Mesodermal cell (in vitro differentiated cells): ENCODE measurements at regions not wholly inside any gene's neighbourhood (a gene's known extent, or its start where the extent isn't known, plus 50 kb on each side); places are given as distances from the start of the nearest gene placed in this dataset.
"Not testable (repeated sequence)": the region's sequence is repeated elsewhere in the genome, so short reads cannot be mapped to it uniquely, and the experiment has no call there.

ENCODE experiments used
- H3K27ac ChIP-seq: 2 replicates; pipeline ENCODE4 v1.7.0; 2013; ENCODE audit warnings: mild to moderate bottlenecking, low read depth, low read length, moderate library complexity; ENCODE audit not compliant: severe bottlenecking
- H3K36me3 ChIP-seq: 2 replicates; pipeline ENCODE4 v1.7.1; 2013; ENCODE audit warnings: mild to moderate bottlenecking, low read length, moderate library complexity; ENCODE audit not compliant: control insufficient read depth, insufficient read depth
- H3K4me1 ChIP-seq: one replicate; pipeline ENCODE4 v1.7.1; 2013; ENCODE audit warnings: mild to moderate bottlenecking, low read length; ENCODE audit not compliant: insufficient read depth, control insufficient read depth, poor library complexity, severe bottlenecking
- H3K4me3 ChIP-seq: 2 replicates; pipeline ENCODE4 v1.7.0; 2013; ENCODE audit warnings: low read length, control low read depth, mild to moderate bottlenecking; ENCODE audit not compliant: insufficient read depth, poor library complexity, severe bottlenecking; ENCODE audit errors: extremely low read depth
- H3K9me3 ChIP-seq: 2 replicates; pipeline ENCODE4 v1.7.1; 2013; ENCODE audit warnings: mild to moderate bottlenecking, low read length, moderate library complexity; ENCODE audit not compliant: control insufficient read depth
- WGBS, 2 experiments: methylation state at CpG; one replicate each; pipeline ENCODE4 v1.1.5; 2013; ENCODE audit warnings: missing lambda C conversion rate in 2 of 2; ENCODE audit not compliant: insufficient coverage in 2 of 2; 5-methylcytosine and 5-hydroxymethylcytosine counted together

DNA sequence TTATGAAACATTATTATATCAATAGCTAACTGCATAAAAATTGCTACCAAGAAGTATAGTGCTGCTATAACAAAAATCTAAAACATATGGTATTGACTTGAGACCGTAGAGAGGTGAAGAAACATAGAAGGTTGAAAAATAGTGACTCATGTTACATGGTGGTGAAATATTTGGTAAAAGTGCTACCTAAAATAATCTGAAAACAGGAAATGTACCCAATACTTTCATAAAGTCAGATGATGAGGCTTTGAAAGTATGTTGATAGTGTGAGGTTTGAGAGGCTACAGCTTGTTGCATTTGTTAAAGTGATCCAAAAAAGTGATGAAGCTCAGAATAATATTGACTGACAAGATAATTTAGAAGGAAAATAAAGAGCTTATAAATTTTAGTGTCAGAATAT is 718.7 kb upstream of the SLC8A1 start:
- H3K4me1 ChIP-seq: no peaks in the 10 kb centered on the region
- H3K36me3 ChIP-seq: no peaks in the 10 kb centered on the region
- H3K9me3 ChIP-seq: no peaks in the 10 kb centered on the region
- no CpG with 5 or more reads among the region's 1 CpG for WGBS, 2 experiments
- no peak overlapping the region for H3K4me3 ChIP-seq
- H3K27ac ChIP-seq: no peak overlapping the region

DNA sequence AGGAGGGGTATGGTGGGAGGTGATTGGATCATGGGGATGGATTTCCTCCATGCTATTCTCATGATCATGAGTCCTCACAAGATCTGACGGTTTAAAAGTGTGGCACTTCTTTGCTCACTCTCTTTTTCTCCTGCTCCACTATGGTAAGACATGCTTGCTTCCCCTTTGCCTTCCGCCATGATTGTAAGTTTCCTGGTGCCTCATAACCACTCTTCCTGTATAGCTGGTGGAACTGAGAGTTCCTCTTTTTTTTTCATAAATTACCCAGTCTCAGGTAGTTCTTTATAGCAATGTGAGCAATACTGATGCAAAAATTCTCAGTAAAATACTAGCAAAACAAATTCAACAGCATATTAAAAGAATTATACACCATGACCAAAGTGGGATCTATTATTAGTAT is 728.5 kb upstream of the SLC8A1 start:
- no peaks in the 10 kb centered on the region for H3K36me3 ChIP-seq
- H3K4me3 ChIP-seq: no peak overlapping the region
- no peaks in the 10 kb centered on the region for H3K4me1 ChIP-seq
- WGBS, 2 experiments: 100% methylated on average over 1 of the region's 2 CpGs; no CpG with 5 or more reads in 1 of the 2 experiments
- H3K9me3 ChIP-seq: no peaks in the 10 kb centered on the region
- no peak overlapping the region for H3K27ac ChIP-seq

DNA sequence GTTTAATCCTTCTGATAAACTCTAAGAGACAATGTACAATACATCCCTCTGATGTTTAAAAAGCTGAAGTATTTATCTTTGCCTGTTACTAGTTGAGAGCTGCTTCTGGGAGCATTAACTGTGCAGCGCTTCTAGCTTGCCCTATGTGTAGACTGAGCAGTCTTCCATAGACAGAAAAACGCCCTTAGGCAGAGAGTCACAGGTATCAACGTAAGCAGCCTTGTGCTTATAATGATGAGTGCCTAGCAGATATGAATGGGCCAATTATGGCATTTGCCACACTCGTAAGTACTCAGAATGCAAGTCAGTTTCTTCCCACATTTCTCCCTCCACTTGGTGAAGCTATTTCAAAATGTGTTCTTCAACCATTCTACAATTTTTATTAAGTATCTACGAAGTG is 731.1 kb upstream of the SLC8A1 start:
- no peaks in the 10 kb centered on the region for H3K36me3 ChIP-seq
- no peaks in the 10 kb centered on the region for H3K4me1 ChIP-seq
- H3K9me3 ChIP-seq: no peaks in the 10 kb centered on the region
- 79 to 92% methylated on average over 3 to 4 of the region's 5 CpGs for WGBS, 2 experiments
- no peak overlapping the region for H3K4me3 ChIP-seq
- no peak overlapping the region for H3K27ac ChIP-seq

DNA sequence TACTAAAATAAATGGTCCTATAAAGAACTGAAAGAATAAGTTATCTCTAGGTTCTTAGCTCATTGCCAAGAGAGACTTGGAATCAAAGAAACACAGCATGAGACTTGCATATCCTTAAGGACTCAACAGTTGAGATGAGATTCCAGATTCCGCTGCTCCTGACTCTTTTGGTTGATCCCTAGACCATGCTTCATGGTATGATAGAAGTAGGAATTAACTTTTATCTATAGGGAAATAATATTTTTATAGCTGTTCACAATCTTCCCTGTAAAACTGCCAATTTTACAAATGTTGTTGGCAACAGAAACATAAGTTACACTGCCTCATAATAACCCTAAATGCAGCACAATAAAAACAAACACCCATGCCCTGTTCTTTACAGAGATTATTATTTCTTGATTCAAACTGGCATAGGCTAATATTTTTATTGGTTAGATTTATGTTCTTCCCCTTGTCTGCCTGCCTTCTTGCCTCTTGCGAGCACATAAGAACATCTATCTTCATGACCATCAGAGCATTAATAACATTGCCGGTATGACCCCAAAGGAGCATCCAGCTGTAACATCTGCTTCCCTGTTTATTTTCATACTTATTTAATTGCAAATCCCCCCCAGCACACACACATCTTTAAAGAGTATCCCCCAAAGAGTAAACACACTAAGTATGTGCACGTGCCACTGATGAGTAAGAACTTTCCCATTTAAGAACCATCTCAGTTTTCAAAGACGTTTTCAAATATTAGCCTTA is 735.7 kb upstream of the SLC8A1 start:
- Histone ChIP-seq H3K4me3 (no peak overlapping the region), H3K9me3 (no peaks in the 10 kb centered on the region), H3K4me1 (no peaks in the 10 kb centered on the region), H3K27ac (no peak overlapping the region), H3K36me3 (no peaks in the 10 kb centered on the region)
- 80 to 85% methylated on average over 2 of the region's 5 CpGs for WGBS, 2 experiments

DNA sequence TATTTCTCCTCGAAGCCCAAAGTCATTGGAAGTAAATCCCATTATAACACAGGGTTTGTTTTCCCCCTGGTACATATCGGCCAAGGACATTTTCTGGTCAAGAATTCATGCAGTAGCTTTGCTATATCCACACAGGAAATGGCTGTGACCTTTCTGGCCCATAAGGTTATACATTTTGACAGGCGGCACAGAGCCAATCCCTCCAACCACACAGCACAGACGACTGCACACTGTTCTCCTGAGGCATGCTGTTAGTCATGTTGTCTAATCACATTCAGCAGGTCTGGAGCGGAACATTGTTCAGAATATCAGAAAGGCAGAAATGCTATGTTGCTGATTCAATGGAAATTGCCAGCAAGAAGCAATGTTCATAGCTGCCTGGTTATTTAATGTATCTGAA is 742.3 kb upstream of the SLC8A1 start:
- no peak overlapping the region for H3K27ac ChIP-seq
- WGBS, 2 experiments: 75 to 83% methylated on average over 3 to 4 of the region's 5 CpGs

DNA sequence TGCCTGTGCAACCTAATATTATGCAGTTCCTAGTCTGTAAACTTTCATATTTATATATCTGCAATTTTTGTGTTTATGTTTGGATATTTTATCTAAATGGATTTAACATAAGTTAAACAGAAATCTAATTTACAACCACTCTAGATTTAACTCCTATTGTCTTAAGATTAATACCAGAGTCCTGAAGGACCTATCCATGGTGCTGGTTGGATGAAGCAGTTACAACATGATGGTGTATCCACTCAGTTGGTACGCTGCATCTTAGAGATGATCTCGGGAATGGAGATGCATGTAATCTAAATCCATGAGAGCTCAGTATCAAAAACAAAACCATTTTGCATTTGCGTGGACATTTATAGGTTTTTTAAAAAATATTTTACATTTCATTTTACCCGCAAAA is 745.9 kb upstream of the SLC8A1 start:
- Histone ChIP-seq H3K4me3 (no peak overlapping the region), H3K36me3 (no peaks in the 10 kb centered on the region), H3K27ac (no peak overlapping the region), H3K4me1 (no peaks in the 10 kb centered on the region), H3K9me3 (no peaks in the 10 kb centered on the region)
- 100% methylated on average over 1 of the region's 4 CpGs; no CpG with 5 or more reads in 1 of the 2 experiments for WGBS, 2 experiments

More for the DNA sequence above, 742.3 kb upstream of the SLC8A1 start:
- no peaks in the 10 kb centered on the region for H3K4me1 ChIP-seq
- H3K4me3 ChIP-seq: no peak overlapping the region
- H3K9me3 ChIP-seq: no peaks in the 10 kb centered on the region
- H3K36me3 ChIP-seq: no peaks in the 10 kb centered on the region

DNA sequence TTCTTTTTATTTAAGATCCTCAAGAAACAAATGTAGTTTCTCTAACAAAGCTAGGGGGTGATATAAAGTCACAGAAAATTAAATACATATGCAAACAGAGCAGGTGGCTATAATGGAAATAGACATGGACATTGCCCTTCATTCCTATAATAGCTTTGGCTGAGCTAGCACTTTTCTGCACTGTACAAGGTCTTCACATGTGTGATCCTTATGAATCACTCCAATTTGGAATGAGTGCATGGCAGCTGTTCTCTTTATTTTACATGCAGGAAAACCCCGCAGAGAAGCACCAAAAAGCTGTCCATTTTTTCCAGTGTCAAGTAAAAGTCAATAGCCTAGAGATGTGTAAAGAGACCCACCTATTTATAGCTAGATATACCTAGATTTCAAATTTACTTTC is 747.4 kb upstream of the SLC8A1 start:
- no peaks in the 10 kb centered on the region for H3K9me3 ChIP-seq
- no peaks in the 10 kb centered on the region for H3K4me1 ChIP-seq
- H3K36me3 ChIP-seq: no peaks in the 10 kb centered on the region
- H3K4me3 ChIP-seq: no peak overlapping the region
- H3K27ac ChIP-seq: no peak overlapping the region
- no CpG with 5 or more reads among the region's 1 CpG for WGBS, 2 experiments

DNA sequence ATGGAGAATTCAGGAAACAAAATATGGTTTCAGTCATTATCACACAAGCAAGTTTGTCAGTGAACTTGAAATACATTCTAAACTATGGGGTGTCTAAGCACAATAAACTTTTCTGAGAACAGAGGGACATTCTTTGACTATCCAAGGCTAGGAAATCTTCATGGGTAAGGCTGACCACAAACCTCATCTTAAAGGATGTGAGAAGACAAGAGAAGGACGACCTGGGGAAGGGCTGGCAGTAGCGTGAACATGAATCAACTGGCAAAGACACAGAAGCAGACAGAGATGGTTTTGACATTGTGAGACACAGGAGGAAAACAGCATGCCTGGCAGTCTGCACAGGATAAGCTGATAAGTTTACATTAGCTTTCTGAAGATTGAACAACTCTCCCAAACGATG is 752.4 kb upstream of the SLC8A1 start:
- 84 to 89% methylated on average over 2 to 3 of the region's 3 CpGs for WGBS, 2 experiments
- H3K4me1 ChIP-seq: no peaks in the 10 kb centered on the region
- no peaks in the 10 kb centered on the region for H3K36me3 ChIP-seq
- no peak overlapping the region for H3K27ac ChIP-seq
- no peak overlapping the region for H3K4me3 ChIP-seq
- H3K9me3 ChIP-seq: no peaks in the 10 kb centered on the region

DNA sequence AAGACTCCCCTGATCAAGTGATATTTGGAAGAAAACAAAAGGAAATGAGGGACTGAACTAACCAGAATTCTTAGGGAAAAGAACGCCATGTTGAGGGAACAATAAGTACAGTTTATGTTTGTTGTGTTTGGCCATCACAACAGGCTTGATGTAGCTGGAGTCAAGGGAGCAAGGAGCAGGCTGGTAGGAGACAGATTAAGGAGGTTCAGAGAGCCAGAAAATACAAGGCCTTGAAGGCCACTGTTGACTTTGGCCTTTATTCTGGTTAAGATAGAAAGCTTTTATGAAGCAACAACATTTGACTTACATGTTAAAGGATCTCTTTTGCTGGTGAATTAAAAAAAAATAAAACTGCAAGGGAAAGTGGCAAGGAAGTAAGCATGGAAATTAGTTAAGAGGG is 754.1 kb upstream of the SLC8A1 start:
- H3K4me1 ChIP-seq: no peaks in the 10 kb centered on the region
- H3K4me3 ChIP-seq: no peak overlapping the region
- no peaks in the 10 kb centered on the region for H3K9me3 ChIP-seq
- H3K36me3 ChIP-seq: no peaks in the 10 kb centered on the region
- WGBS, 2 experiments: 89 to 100% methylated on average over 1 of the region's 1 CpG
- no peak overlapping the region for H3K27ac ChIP-seq

DNA sequence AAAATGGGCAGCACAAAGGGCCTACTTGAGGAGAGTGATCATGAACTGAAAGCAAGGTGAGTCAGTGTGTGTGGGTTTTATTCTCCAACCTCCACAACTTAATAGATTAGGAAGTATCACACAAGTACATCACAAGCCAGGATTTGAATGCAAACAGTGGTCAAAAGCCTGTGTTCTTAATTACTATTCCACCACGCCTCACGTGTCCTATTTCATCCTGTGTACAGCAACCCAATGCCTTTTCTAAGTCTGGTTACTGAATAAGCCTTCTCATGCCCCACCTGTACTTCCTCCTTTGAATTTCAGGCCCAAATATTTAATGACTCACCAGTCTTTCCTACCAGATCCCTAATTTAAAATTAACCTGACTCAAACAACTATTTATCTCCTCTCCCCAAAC is 755.7 kb upstream of the SLC8A1 start:
- Histone ChIP-seq H3K27ac (no peak overlapping the region), H3K36me3 (no peaks in the 10 kb centered on the region), H3K4me1 (no peaks in the 10 kb centered on the region), H3K4me3 (no peak overlapping the region), H3K9me3 (no peaks in the 10 kb centered on the region)
- 95 to 96% methylated on average over 2 of the region's 2 CpGs for WGBS, 2 experiments

DNA sequence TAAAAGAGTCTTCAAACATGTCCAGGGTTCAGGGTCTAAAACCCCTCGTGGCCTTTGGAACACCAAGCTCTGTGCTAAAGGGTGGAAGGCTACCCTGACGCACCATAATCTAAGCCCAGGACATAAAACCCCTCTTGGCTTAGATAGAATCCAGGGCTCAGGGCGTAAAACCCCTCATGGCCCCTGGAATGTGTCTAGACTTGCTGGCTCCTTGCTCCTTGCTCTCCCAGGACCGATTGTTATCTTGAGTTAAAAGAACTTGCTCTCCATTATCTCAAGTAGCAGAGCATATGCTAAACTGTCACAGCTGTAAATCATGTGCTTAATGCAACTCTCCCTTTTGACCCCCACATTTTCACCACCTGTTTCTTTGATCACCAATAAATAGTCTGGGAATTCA is 758.1 kb upstream of the SLC8A1 start:
- 79 to 86% methylated on average over 3 to 4 of the region's 4 CpGs for WGBS, 2 experiments
- not testable (repeated sequence) for H3K27ac ChIP-seq, H3K4me1 ChIP-seq, H3K4me3 ChIP-seq, H3K36me3 ChIP-seq, H3K9me3 ChIP-seq
